ENCODE measurements at regions not wholly inside any gene's neighbourhood (a gene's known extent, or its start where the extent isn't known, plus 50 kb on each side); places are given as distances from the start of the nearest gene placed in this dataset.

- H3K9me3 ChIP-seq = no peaks in the 10 kb centered on the region
- TF ChIP-seq POLR2AphosphoS5 (IDR thresholded peaks at IDR 0.05) (no peak), EP300 (IDR thresholded peaks at IDR 0.05; ENCODE audit: low read depth) (no peak), POLR2A (IDR thresholded peaks at IDR 0.05) (no peak)
- 48 to 67% methylated on average over 2 to 6 of the region's 6 CpGs for WGBS, 2 donors (ENCODE audit: low coverage in 1 of 2)
- H3K4me3 ChIP-seq = no peak overlapping the region
- H3K36me3 ChIP-seq = no peaks in the 10 kb centered on the region
- DNase-seq = no peak
- no peak overlapping the region for H3K27ac ChIP-seq
- no peaks in the 10 kb centered on the region for H3K27me3 ChIP-seq
- intact Hi-C loops (cut with DNase I; ENCODE audit: low total_unique reads) (no loop called here), in situ Hi-C loops (cut with MboI; ENCODE audit: low pct_ligation_motif_present in 1 of 4, low pct_unique_long_range_greater_than_20kb in 1 of 4, low sequenced_read_pairs in 3 of 4) (no loop called here)
- no peaks in the 10 kb centered on the region for H3K4me1 ChIP-seq
Observed at GRCh38 chr1:36614991-36615390, 132.3 kb upstream of the CSF3R start.

- WGBS, 2 donors (ENCODE audit: low coverage in 1 of 2) = 91% methylated on average over 3 of the region's 3 CpGs; no CpG with 5 or more reads in 1 of the 2 donors
- H3K27me3 ChIP-seq = no peaks in the 10 kb centered on the region
- DNase-seq = no peak
- no peaks in the 10 kb centered on the region for H3K4me1 ChIP-seq
- intact Hi-C loops (cut with DNase I; ENCODE audit: low total_unique reads) = no loop called here
- H3K9me3 ChIP-seq = no peaks in the 10 kb centered on the region
- H3K27ac ChIP-seq = no peak overlapping the region
- in situ Hi-C loops (cut with MboI; ENCODE audit: low pct_ligation_motif_present in 1 of 4, low pct_unique_long_range_greater_than_20kb in 1 of 4, low sequenced_read_pairs in 3 of 4) = no loop called here
- H3K36me3 ChIP-seq = no peaks in the 10 kb centered on the region
- H3K4me3 ChIP-seq = no peak overlapping the region
- TF ChIP-seq CTCF (IDR thresholded peaks at IDR 0.05) = no peak
- TF ChIP-seq POLR2A (IDR thresholded peaks at IDR 0.05) = no peak
- TF ChIP-seq POLR2AphosphoS5 (IDR thresholded peaks at IDR 0.05) = no peak
- TF ChIP-seq EP300 (IDR thresholded peaks at IDR 0.05; ENCODE audit: low read depth) = no peak
Observed at GRCh38 chr1:36614571-36614970, 131.9 kb upstream of the CSF3R start.

GRCh38 chr1:36613721-36614120 lies 131.0 kb upstream of the CSF3R start:
- no peak for TF ChIP-seq EP300 (IDR thresholded peaks at IDR 0.05; ENCODE audit: low read depth)
- TF ChIP-seq POLR2A (IDR thresholded peaks at IDR 0.05) = no peak
- TF ChIP-seq CTCF (IDR thresholded peaks at IDR 0.05) = no peak
- TF ChIP-seq POLR2AphosphoS5 (IDR thresholded peaks at IDR 0.05) = no peak
- Histone ChIP-seq H3K9me3 (no peaks in the 10 kb centered on the region), H3K4me1 (no peaks in the 10 kb centered on the region), H3K4me3 (no peak overlapping the region), H3K27me3 (no peaks in the 10 kb centered on the region), H3K36me3 (no peaks in the 10 kb centered on the region), H3K27ac (no peak overlapping the region)
- intact Hi-C loops (cut with DNase I; ENCODE audit: low total_unique reads) (no loop called here), in situ Hi-C loops (cut with MboI; ENCODE audit: low pct_ligation_motif_present in 1 of 4, low pct_unique_long_range_greater_than_20kb in 1 of 4, low sequenced_read_pairs in 3 of 4) (no loop called here)
- WGBS, 2 donors (ENCODE audit: low coverage in 1 of 2) = 40 to 71% methylated on average over 1 to 3 of the region's 3 CpGs
- no peak for DNase-seq

- intact Hi-C loops (cut with DNase I; ENCODE audit: low total_unique reads) = no loop called here
- no peak for TF ChIP-seq CTCF (IDR thresholded peaks at IDR 0.05)
- no peak for TF ChIP-seq POLR2AphosphoS5 (IDR thresholded peaks at IDR 0.05)
- no peak for TF ChIP-seq POLR2A (IDR thresholded peaks at IDR 0.05)
- no peak for TF ChIP-seq EP300 (IDR thresholded peaks at IDR 0.05; ENCODE audit: low read depth)
- Histone ChIP-seq H3K27ac (no peak overlapping the region), H3K4me3 (no peak overlapping the region), H3K27me3 (no peaks in the 10 kb centered on the region), H3K36me3 (no peaks in the 10 kb centered on the region), H3K4me1 (no peaks in the 10 kb centered on the region), H3K9me3 (no peaks in the 10 kb centered on the region)
- WGBS, 2 donors (ENCODE audit: low coverage in 1 of 2) = 57% methylated on average over 8 of the region's 8 CpGs; no CpG with 5 or more reads in 1 of the 2 donors
- in situ Hi-C loops (cut with MboI; ENCODE audit: low pct_ligation_motif_present in 1 of 4, low pct_unique_long_range_greater_than_20kb in 1 of 4, low sequenced_read_pairs in 3 of 4) = no loop called here
- no peak for DNase-seq
Observed at GRCh38 chr1:36612881-36613280, 130.2 kb upstream of the CSF3R start.

GRCh38 chr1:36612121-36612520 lies 129.4 kb upstream of the CSF3R start:
- 72% methylated on average over 10 of the region's 10 CpGs; no CpG with 5 or more reads in 1 of the 2 donors for WGBS, 2 donors (ENCODE audit: low coverage in 1 of 2)
- H3K27ac ChIP-seq = no peak overlapping the region
- H3K36me3 ChIP-seq = no peaks in the 10 kb centered on the region
- H3K4me3 ChIP-seq = no peak overlapping the region
- H3K27me3 ChIP-seq = no peaks in the 10 kb centered on the region
- no peak for DNase-seq
- H3K9me3 ChIP-seq = no peaks in the 10 kb centered on the region
- TF ChIP-seq EP300 (IDR thresholded peaks at IDR 0.05; ENCODE audit: low read depth) (no peak), CTCF (IDR thresholded peaks at IDR 0.05) (no peak), POLR2AphosphoS5 (IDR thresholded peaks at IDR 0.05) (no peak), POLR2A (IDR thresholded peaks at IDR 0.05) (no peak)
- in situ Hi-C loops (cut with MboI; ENCODE audit: low pct_ligation_motif_present in 1 of 4, low pct_unique_long_range_greater_than_20kb in 1 of 4, low sequenced_read_pairs in 3 of 4) (no loop called here), intact Hi-C loops (cut with DNase I; ENCODE audit: low total_unique reads) (no loop called here)
- H3K4me1 ChIP-seq = no peaks in the 10 kb centered on the region

Data from transverse colon (tissue), 4 donors.